GM23338 (cell line): ENCODE measurements at regions not wholly inside any gene's neighbourhood (a gene's known extent, or its start where the extent isn't known, plus 50 kb on each side); places are given as distances from the start of the nearest gene placed in this dataset.
"Not testable (repeated sequence)": the region's sequence is repeated elsewhere in the genome, so short reads cannot be mapped to it uniquely, and the experiment has no call there.

Experiments used
- CREB1 ChIP-seq: fragments of 250-450 bp; sonication (Bioruptor Pico); IDR thresholded peaks from 2 replicates; pipeline ENCODE4 v1.5.0; 2020; ENCODE audit warnings: low read depth, mild to moderate bottlenecking, moderate library complexity
- CTCF ChIP-seq, 2 experiments: fragments of 200-600 bp in 1 of 2; sonication (generic) in 1 of 2; conservative IDR thresholded peaks; 2 replicates each; pipeline versions ENCODE4 v1.5.1 to v1.6.1; 2016 to 2017; ENCODE audit warnings: antibody characterized with exemption in 2 of 2, low read depth in 2 of 2, mild to moderate bottlenecking in 2 of 2, moderate library complexity in 1 of 2
- EZH2 ChIP-seq: fragments of 200-600 bp; sonication (generic); IDR thresholded peaks from one replicate; pipeline ENCODE4 v1.8.0; 2017; ENCODE audit warnings: antibody characterized with exemption, mild to moderate bottlenecking, low read depth; ENCODE audit not compliant: unreplicated experiment
- EZH2phosphoT487 ChIP-seq: fragments of 200-600 bp; sonication (generic); IDR thresholded peaks from one replicate; pipeline ENCODE4 v1.8.1; 2018; ENCODE audit warnings: antibody characterized with exemption; ENCODE audit not compliant: unreplicated experiment
- POLR2AphosphoS5 ChIP-seq: IDR thresholded peaks from 2 replicates; pipeline ENCODE4 v1.6.1; 2016; ENCODE audit warnings: antibody characterized with exemption, low read depth
- TF ChIP-seq, protein P1 (sequence below): IDR thresholded peaks from one replicate; pipeline ENCODE4 v1.6.1; 2018; ENCODE audit warnings: antibody characterized with exemption; ENCODE audit not compliant: unreplicated experiment

DNA sequence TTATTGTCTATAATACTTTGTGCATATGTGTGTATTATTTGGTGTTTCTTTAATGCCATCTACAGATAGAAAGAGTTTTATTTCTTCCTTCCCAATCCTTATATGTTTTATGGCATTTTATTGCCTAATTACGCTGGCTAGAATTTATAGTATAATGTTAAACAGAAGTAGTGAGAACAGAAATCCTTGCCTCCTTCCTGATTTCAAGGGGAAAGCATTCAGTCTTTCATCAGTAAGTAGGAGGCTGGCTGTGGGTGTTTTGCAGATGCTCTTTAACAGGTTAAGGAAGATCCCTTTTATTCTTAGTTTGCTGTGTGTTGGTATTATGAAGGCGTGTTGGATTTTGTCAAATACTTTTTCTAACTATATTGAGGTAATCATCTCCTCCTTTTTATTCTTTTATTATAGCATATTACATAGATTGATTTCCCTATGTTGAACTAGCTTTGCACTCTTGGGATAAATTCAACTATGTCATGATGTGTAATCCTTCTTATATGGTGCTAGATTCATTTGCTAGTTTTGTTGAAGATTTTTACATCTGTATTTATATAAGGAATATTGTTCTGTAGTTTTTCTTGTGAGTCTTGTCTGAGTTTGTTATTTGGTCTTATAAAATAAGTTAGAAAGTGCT, 204.6 kb downstream of the ANKRD30B start:
- not testable (repeated sequence) for TF ChIP-seq CTCF (conservative IDR thresholded peaks at IDR 0.05; ENCODE audit: low read depth in 2 of 2); EZH2phosphoT487; POLR2AphosphoS5; EZH2; CREB1 (CRISPR knock-in tag)
- TF ChIP-seq, protein P1, sequence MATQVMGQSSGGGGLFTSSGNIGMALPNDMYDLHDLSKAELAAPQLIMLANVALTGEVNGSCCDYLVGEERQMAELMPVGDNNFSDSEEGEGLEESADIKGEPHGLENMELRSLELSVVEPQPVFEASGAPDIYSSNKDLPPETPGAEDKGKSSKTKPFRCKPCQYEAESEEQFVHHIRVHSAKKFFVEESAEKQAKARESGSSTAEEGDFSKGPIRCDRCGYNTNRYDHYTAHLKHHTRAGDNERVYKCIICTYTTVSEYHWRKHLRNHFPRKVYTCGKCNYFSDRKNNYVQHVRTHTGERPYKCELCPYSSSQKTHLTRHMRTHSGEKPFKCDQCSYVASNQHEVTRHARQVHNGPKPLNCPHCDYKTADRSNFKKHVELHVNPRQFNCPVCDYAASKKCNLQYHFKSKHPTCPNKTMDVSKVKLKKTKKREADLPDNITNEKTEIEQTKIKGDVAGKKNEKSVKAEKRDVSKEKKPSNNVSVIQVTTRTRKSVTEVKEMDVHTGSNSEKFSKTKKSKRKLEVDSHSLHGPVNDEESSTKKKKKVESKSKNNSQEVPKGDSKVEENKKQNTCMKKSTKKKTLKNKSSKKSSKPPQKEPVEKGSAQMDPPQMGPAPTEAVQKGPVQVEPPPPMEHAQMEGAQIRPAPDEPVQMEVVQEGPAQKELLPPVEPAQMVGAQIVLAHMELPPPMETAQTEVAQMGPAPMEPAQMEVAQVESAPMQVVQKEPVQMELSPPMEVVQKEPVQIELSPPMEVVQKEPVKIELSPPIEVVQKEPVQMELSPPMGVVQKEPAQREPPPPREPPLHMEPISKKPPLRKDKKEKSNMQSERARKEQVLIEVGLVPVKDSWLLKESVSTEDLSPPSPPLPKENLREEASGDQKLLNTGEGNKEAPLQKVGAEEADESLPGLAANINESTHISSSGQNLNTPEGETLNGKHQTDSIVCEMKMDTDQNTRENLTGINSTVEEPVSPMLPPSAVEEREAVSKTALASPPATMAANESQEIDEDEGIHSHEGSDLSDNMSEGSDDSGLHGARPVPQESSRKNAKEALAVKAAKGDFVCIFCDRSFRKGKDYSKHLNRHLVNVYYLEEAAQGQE: not testable (repeated sequence)
